Renal pelvis (tissue), 1 donor: ENCODE measurements at regions not wholly inside any gene's neighbourhood (a gene's known extent, or its start where the extent isn't known, plus 50 kb on each side); places are given as distances from the start of the nearest gene placed in this dataset.
"Not testable (repeated sequence)": the region's sequence is repeated elsewhere in the genome, so short reads cannot be mapped to it uniquely, and the experiment has no call there.

Source experiments
- DNase-seq: peaks from one replicate; pipeline ENCODE4 v3.0.0-alpha.2; 2013

GRCh38 chr14:105621479-105622328 lies 95.3 kb downstream of the TMEM121 start:
- DNase-seq = not testable (repeated sequence)

DNA sequence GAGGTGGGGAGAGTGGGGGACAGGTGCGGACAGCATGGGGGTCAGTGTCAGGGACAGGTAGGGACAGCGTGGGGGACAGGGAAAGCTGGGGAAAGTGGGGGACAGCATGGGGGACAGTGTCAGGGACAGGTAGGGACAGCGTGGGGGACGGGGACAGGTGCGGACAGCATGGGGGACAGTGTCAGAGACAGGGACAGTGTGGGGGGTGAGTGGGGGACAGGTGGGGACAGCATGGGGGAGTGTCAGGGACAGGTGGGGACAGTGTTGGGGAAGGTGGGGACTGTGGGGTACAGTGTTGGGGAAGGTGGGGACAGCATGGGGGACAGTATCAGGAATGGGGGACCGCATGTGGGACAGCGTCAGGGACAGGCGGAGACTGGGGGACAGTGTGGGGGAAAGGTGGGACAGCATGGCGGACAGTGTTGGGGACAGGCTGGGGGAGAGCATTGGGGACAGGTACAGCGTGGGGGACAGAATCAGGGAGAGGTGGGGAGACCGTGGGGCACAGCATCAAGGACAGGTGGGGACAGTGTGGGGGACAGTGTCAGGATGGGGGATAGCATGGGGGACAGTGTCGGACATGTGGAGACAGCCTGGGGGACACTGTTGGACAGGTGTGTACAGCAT lies 96.1 kb downstream of the TMEM121 start:
- no peak for DNase-seq

DNA sequence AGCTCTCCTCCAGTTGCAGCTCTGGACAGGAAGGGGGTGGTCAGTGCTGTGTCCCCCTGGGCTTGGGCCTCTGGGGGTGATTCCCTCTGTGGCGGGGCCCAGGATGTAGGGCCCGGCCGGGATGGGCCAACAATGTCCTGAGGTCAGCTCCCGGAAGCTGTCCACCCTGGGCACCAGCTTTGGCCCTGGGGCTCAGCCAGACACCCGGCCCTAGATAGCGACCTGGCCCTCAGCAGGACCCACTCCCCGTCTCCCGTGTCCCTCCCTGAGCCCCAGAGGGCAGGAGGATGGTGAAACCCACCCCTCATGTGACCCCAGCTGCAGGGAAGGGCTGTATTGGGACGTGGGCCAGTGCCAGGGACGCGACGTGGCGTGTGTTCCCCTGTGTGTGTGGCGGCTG lies 96.8 kb downstream of the TMEM121 start:
- not testable (repeated sequence) for DNase-seq

- not testable (repeated sequence) for DNase-seq
These were observed 98.0 kb downstream of the TMEM121 start for GRCh38 chr14:105624346-105624745.

DNA sequence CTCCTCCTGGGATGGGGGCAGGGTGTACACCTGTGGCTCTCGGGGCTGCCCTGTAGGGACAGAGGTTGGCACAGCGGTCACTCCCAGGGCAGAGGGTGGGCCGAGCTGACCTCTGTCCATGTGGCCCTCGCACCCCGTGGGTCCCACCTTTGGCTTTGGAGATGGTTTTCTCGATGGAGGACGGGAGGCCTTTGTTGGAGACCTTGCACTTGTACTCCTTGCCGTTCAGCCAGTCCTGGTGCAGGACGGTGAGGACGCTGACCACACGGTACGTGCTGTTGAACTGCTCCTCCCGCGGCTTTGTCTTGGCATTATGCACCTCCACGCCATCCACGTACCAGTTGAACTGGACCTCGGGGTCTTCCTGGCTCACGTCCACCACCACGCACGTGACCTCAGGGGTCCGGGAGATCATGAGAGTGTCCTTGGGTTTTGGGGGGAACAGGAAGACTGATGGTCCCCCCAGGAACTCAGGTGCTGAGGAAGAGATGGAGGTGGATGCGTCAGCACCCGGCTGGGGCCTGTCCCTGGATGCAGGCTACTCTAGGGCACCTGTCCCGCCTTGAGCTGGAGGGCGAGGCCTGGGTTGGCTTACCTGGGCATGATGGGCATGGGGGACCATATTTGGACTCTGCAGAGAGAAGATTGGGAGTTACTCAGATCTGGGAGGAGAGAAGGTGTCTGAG lies 98.5 kb downstream of the TMEM121 start:
- not testable (repeated sequence) for DNase-seq

DNA sequence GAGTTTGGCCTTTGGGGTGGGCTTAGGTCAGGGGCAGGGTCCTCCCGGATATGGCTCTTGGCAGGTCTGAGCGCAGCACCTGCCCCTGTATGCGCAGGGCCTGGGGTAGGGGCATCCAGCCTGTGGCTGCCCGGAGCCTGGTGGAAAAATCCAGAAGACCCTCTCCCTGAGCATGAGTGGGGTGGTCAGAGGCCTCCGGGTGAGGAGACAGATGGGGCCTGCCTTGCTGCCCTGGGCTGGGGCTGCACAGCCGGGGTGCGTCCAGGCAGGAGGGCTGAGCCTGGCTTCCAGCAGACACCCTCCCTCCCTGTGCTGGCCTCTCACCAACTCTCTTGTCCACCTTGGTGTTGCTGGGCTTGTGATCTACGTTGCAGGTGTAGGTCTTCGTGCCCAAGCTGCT lies 99.1 kb downstream of the TMEM121 start:
- not testable (repeated sequence) for DNase-seq

DNA sequence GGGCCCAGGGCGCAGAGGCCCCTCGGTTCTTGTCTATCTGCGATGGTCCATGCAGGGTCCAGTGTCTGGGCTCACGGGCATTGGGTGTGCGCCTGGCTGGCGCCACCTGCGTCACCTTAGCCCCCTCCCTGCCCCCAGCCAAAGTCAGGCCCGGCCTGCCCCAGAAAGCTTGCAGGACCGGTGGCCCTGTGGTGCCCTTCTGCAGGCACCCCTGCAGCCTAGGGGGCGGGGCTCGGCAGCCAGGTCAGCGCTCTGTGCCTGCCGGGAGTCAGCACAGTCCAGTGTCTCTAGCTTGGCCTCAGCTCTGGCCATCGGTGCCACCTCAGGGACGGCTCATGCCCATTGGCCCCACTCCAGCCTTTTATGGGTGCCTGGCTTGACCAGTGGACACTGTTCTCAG lies 99.7 kb downstream of the TMEM121 start:
- DNase-seq = not testable (repeated sequence)

- DNase-seq = not testable (repeated sequence)
These were observed 100.3 kb downstream of the TMEM121 start for GRCh38 chr14:105626651-105627050.

DNA sequence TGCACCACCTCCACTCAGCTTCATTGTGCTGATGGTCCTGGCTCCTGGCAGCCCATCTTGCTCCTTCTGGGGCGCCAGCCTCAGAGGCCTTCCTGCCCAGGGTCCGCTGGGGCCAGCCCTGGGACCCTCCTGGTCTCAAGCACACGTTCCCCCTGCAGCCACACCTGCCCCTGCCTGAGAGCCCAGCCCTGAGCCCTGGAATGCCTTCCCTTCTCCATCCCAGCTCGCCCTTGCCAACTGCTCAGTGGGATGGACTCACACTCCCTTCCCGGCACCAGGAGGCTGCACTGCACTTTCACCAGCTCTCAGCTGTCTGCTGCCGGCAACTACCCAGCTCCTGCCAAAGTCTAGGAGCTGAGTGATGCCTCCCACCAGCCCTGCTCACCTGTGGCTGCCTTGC lies 100.9 kb downstream of the TMEM121 start:
- DNase-seq = not testable (repeated sequence)

GRCh38 chr14:105627701-105628100 lies 101.3 kb downstream of the TMEM121 start:
- no peak for DNase-seq

DNA sequence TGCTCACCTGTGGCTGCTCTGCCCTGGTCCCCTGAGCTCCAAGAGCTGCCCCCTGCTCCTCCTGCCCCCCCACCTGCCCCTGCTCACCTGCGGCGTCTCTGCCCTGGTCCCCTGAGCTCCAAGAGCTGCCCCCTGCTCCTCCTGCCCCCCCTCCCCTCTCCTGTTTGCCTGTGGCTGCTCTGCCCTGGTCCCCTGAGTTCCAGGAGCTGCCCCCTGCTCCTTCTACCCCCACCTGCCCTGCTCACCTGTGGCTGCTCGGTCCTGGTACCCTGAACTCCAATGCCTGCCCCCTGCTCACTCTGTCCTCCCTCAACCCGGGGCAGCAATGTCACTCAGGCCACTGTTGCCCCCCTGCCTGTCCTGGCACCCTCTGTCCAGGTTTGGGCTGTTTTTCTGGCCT lies 101.7 kb downstream of the TMEM121 start:
- not testable (repeated sequence) for DNase-seq

DNA sequence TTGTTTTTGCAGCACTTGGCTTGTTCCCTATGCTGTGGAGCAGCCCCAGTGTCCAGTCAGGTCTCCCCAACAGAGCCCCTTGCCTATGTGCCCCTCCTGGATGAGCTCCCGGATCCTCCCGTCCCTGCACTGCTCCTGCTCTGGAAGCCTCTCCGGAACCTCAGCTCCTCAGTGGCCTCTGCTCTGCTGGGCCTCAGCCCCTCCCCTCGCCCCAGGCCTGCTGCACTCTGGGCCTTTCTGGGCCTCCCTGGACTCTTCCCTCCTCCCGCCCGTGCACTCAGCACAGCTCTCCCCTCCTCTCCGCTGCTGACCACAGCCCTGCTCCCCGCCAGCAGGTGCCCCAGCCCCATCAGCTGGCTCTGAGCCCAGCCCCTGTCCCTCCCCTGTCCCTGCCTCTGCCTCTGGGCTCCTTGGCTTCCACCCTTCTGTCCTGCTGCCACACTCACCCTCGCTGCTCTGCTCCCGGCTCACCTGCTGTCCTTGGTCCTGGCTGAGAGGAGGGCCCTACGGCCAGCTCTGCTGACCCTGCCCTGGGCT lies 102.2 kb downstream of the TMEM121 start:
- DNase-seq = not testable (repeated sequence)

DNA sequence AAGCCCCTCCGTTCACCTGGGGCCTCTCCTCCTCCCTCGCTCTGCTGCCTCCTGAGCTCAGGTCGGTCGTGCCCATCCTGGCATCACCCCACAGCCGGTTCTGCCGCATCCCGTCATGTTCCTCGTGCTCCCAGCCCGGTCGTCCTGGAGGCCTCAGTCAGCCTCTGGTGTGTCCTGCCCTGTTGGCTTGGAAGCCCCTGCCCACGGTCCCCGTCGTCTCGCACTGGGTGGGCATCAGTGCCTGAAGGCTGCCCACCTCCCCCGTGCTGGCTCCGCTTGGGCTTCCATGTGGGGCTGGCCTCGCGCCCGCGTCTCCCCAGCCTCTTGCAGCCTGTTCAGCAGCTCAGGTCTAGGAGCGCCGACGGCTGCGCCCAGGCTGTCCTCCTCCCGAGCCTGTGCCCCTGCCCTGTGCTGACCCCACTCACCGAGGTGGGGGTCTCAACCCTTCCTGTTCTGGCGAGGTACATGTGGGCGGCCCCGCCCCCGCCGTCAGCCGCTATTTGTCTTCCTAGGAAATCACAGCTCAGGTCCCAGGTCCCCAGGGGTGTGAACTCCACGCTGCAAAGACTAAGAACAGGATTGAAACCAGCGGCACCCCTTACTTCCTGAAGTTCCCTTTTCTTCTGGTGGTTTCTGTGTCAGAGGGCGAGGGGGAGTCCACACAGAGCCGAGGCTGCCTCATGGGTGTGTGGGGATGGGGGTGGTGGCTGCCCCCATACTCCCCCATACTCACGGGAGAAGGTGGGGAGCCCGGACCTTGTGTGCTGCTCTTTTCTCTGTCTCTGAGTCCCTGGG lies 102.9 kb downstream of the TMEM121 start:
- DNase-seq = not testable (repeated sequence)

GRCh38 chr14:105629886-105630215 lies 103.5 kb downstream of the TMEM121 start:
- DNase-seq = no peak

- DNase-seq = not testable (repeated sequence)
These were observed 104.0 kb downstream of the TMEM121 start for GRCh38 chr14:105630293-105630934.

- DNase-seq = not testable (repeated sequence)
These were observed 104.8 kb downstream of the TMEM121 start for GRCh38 chr14:105630935-105631779.

DNA sequence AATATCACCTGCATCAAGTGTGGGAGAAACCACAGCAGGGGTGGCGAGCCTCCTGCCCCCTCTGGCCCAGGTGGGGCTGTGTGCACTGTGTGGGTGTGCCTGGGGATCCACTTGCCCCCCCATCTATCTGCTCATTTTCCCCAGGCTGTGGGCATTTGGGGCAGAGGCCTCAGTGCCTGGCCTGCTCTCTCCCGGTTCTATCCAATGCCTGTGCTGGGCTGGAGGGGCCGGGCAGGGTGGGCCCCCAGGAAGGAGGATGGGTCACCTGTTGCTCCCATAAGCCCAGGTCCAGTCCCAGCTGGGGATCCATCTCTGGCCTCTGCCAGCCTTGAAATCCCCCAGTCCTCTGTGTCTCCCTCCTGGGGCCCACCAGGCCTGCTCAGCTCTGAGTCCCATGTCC lies 105.6 kb downstream of the TMEM121 start:
- no peak for DNase-seq

DNA sequence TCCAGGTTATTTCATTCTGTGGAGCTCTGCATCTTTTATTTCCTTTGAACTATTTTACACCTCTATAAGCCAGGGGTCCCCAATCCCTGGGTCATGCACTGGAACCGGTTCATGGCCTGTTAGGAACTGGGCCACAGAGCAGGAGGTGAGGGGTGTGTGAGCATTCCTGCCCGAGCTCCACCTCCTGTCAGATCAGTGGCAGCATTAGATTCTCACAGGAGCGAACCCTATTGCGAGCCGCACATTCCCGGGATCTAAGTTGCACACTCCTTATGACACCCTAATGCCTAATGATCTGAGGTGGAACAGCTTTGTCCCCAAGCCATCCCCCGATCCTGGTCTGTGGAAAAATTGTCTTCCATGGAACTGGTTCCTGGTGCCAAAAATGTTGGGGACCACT lies 107.2 kb downstream of the TMEM121 start:
- DNase-seq = not testable (repeated sequence)

DNA sequence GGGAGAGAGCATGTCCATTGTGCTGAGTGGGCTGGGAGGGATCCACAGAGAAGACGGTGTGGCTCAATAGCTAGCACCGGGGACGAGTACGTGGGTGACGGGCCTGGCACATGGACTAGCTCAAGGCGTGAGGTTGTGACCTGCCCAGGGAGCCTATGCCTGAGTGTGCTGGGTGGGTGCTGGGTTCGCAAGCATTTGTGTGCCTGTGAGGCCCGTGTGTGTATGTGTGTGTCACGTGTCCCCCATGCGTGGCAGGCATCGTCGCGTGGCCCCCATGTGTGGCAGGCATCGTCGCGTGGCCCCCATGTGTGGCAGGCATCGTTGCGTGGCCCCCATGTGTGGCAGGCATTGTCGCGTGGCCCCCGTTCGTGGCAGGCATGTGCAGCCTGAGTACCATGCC lies 109.2 kb downstream of the TMEM121 start:
- DNase-seq = no peak

DNA sequence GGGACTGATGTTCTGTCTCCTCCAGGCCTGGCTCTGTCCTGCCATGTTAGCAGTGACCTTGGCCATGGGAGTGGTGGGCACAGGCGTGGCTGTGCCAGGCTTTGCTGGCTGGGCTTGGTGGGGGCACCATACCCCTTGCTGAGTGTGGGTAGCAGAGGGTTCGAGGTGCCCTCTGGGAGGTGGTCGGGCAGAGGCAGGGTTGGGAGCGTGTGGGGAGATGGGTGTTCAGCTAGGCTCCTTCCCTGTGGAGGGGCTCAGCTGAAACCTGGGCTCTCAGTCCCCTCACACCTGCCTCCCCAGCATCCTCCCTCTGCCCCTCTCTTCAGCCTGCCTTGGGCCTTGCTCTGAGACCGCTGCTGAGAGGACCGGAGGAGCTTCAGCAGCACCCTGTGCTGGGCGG lies 109.6 kb downstream of the TMEM121 start:
- DNase-seq = not testable (repeated sequence)
